ENCODE measurements at regions not wholly inside any gene's neighbourhood (a gene's known extent, or its start where the extent isn't known, plus 50 kb on each side); places are given as distances from the start of the nearest gene placed in this dataset.

- Histone ChIP-seq H3K4me3 (no peak overlapping the region), H3K36me3 (no peaks in the 10 kb centered on the region), H3K4me1 (ENCODE audit: insufficient read depth) (no peaks in the 10 kb centered on the region), H3K9me3 (no peaks in the 10 kb centered on the region), H3K27me3 (no peaks in the 10 kb centered on the region), H3K27ac (no peak overlapping the region)
- intact Hi-C loops (cut with DNase I) = no loop called here
- 58 to 67% (median 65%) methylated on average over 2 of the region's 2 CpGs for WGBS, 3 donors
- DNase-seq = no peak
- TF ChIP-seq EP300 (IDR thresholded peaks at IDR 0.05) = no peak
- no peak for TF ChIP-seq CTCF (IDR thresholded peaks at IDR 0.05)
- TF ChIP-seq POLR2A (IDR thresholded peaks at IDR 0.05) = no peak
These were observed 218.6 kb downstream of the SPTSSA start for GRCh38 chr14:34243401-34243800.

- no peaks in the 10 kb centered on the region for H3K4me1 ChIP-seq (ENCODE audit: insufficient read depth)
- H3K36me3 ChIP-seq = no peaks in the 10 kb centered on the region
- no peak for DNase-seq
- H3K27ac ChIP-seq = no peak overlapping the region
- no peak overlapping the region for H3K4me3 ChIP-seq
- no peaks in the 10 kb centered on the region for H3K9me3 ChIP-seq
- H3K27me3 ChIP-seq = no peaks in the 10 kb centered on the region
- intact Hi-C loops (cut with DNase I) = no loop called here
- 74 to 81% (median 77%) methylated on average over 1 of the region's 1 CpG for WGBS, 3 donors
- no peak for TF ChIP-seq EP300 (IDR thresholded peaks at IDR 0.05)
- TF ChIP-seq CTCF (IDR thresholded peaks at IDR 0.05) = no peak
- no peak for TF ChIP-seq POLR2A (IDR thresholded peaks at IDR 0.05)
These were observed 219.0 kb downstream of the SPTSSA start for GRCh38 chr14:34243001-34243400.

GRCh38 chr14:34241185-34241711 is 220.8 kb downstream of the SPTSSA start:
- Histone ChIP-seq H3K27ac (no peak overlapping the region), H3K9me3 (no peaks in the 10 kb centered on the region), H3K36me3 (no peaks in the 10 kb centered on the region), H3K27me3 (no peaks in the 10 kb centered on the region), H3K4me1 (ENCODE audit: insufficient read depth) (no peaks in the 10 kb centered on the region), H3K4me3 (no peak overlapping the region)
- no peak for DNase-seq
- TF ChIP-seq CTCF (IDR thresholded peaks at IDR 0.05) (no peak), EP300 (IDR thresholded peaks at IDR 0.05) (no peak), POLR2A (IDR thresholded peaks at IDR 0.05) (no peak)
- intact Hi-C loops (cut with DNase I) = no loop called here
- 26 to 61% (median 28%) methylated on average over 3 of the region's 3 CpGs for WGBS, 3 donors

- Histone ChIP-seq H3K4me3 (no peak overlapping the region), H3K9me3 (no peaks in the 10 kb centered on the region), H3K27ac (no peak overlapping the region), H3K36me3 (no peaks in the 10 kb centered on the region), H3K27me3 (no peaks in the 10 kb centered on the region), H3K4me1 (ENCODE audit: insufficient read depth) (no peaks in the 10 kb centered on the region)
- DNase-seq = no peak
- intact Hi-C loops (cut with DNase I) = loop anchor here in 1 of 4 donors (10.0 kb wide), 1 partner anchor 394 kb away; no protein-coding TSS in a partner anchor
- no peak for TF ChIP-seq POLR2A (IDR thresholded peaks at IDR 0.05)
- 84 to 93% (median 87%) methylated on average over 6 of the region's 6 CpGs for WGBS, 3 donors
These were observed 223.4 kb downstream of the SPTSSA start for GRCh38 chr14:34238610-34239009.

- no peak overlapping the region for H3K4me3 ChIP-seq
- no peak for DNase-seq
- no peaks in the 10 kb centered on the region for H3K4me1 ChIP-seq (ENCODE audit: insufficient read depth)
- WGBS, 3 donors = 72 to 86% (median 74%) methylated on average over 2 of the region's 2 CpGs
- no peaks in the 10 kb centered on the region for H3K9me3 ChIP-seq
- intact Hi-C loops (cut with DNase I) = loop anchor here in 1 of 4 donors (10.0 kb wide), 1 partner anchor 393 kb away; no protein-coding TSS in a partner anchor
- no peaks in the 10 kb centered on the region for H3K36me3 ChIP-seq
- H3K27ac ChIP-seq = no peak overlapping the region
- no peak for TF ChIP-seq CTCF (IDR thresholded peaks at IDR 0.05)
- no peak for TF ChIP-seq POLR2A (IDR thresholded peaks at IDR 0.05)
- TF ChIP-seq EP300 (IDR thresholded peaks at IDR 0.05) = no peak
- no peaks in the 10 kb centered on the region for H3K27me3 ChIP-seq
These were observed 224.4 kb downstream of the SPTSSA start for GRCh38 chr14:34237677-34238076.
